OCI-LY1 (cell line): ENCODE measurements at regions not wholly inside any gene's neighbourhood (a gene's known extent, or its start where the extent isn't known, plus 50 kb on each side); places are given as distances from the start of the nearest gene placed in this dataset.

ENCODE experiments used
- H2AFZ ChIP-seq: fragments of 200-600 bp; sonication (generic), shearing (Covaris generic); 2 replicates; pipeline ENCODE4 v1.6.0; 2014; ENCODE audit warnings: antibody characterized with exemption, mild to moderate bottlenecking, low read length
- H3F3A ChIP-seq: fragments of 200-600 bp; sonication (generic), shearing (Covaris generic); 2 replicates; pipeline ENCODE4 v1.6.0; 2014; ENCODE audit warnings: mild to moderate bottlenecking, antibody characterized with exemption, low read length, moderate library complexity; ENCODE audit not compliant: insufficient read depth
- H3K27ac ChIP-seq: fragments of 200-600 bp; sonication (generic); 2 replicates; pipeline ENCODE4 v1.5.1; 2014; ENCODE audit warnings: low read length, mixed run types, mild to moderate bottlenecking, low read depth; ENCODE audit not compliant: poor library complexity, severe bottlenecking
- H3K27me3 ChIP-seq: fragments of 200-600 bp; sonication (generic); 2 replicates; pipeline ENCODE4 v1.6.0; 2014; ENCODE audit warnings: antibody characterized with exemption, mild to moderate bottlenecking, low read length, moderate library complexity; ENCODE audit not compliant: insufficient read depth
- H3K36me3 ChIP-seq: fragments of 200-600 bp; sonication (generic); 2 replicates; pipeline ENCODE4 v1.6.1; 2014; ENCODE audit warnings: mild to moderate bottlenecking, antibody characterized with exemption, low read length, moderate library complexity, mixed read lengths; ENCODE audit not compliant: insufficient read depth
- H3K4me1 ChIP-seq: fragments of 200-600 bp; sonication (generic); 2 replicates; pipeline ENCODE4 v1.5.1; 2014; ENCODE audit warnings: mild to moderate bottlenecking, low read length, moderate library complexity; ENCODE audit not compliant: insufficient read depth, severe bottlenecking
- H3K4me2 ChIP-seq: fragments of 200-600 bp; sonication (generic), shearing (Covaris generic); 2 replicates; pipeline ENCODE4 v1.6.1; 2014; ENCODE audit warnings: low read length
- H3K4me3 ChIP-seq: fragments of 200-600 bp; sonication (generic); 2 replicates; pipeline ENCODE4 v1.5.1; 2014; ENCODE audit warnings: low read length, low read depth, mild to moderate bottlenecking, mixed read lengths; ENCODE audit not compliant: poor library complexity, severe bottlenecking
- H3K79me2 ChIP-seq: fragments of 200-600 bp; shearing (Covaris generic); 2 replicates; pipeline ENCODE4 v1.6.1; 2016; ENCODE audit warnings: mixed run types, low read length, mixed read lengths; ENCODE audit not compliant: insufficient read depth
- H3K9ac ChIP-seq: fragments of 200-600 bp; sonication (generic), shearing (Covaris generic); 2 replicates; pipeline ENCODE4 v1.6.1; 2014; ENCODE audit warnings: mild to moderate bottlenecking, low read length, mixed read lengths
- H3K9me2 ChIP-seq: fragments of 200-600 bp; sonication (generic), shearing (Covaris generic); 2 replicates; pipeline ENCODE4 v1.6.1; 2014; ENCODE audit warnings: low read depth, mild to moderate bottlenecking, low read length, mixed read lengths
- H3K9me3 ChIP-seq: fragments of 200-600 bp; shearing (Covaris generic); 2 replicates; pipeline ENCODE4 v1.6.1; 2014; ENCODE audit warnings: low read length, mixed read lengths
- H4K20me1 ChIP-seq: fragments of 200-600 bp; sonication (generic), shearing (Covaris generic); 2 replicates; pipeline ENCODE4 v1.6.0; 2016; ENCODE audit warnings: mild to moderate bottlenecking, low read length; ENCODE audit not compliant: insufficient read depth
- CTCF ChIP-seq: fragments of 200-600 bp; sonication (generic), shearing (Covaris generic); IDR thresholded peaks from 2 replicates; pipeline ENCODE4 v1.5.1; 2017; ENCODE audit warnings: mild to moderate bottlenecking, antibody characterized with exemption, low read length, moderate library complexity, mixed read lengths
- EZH2 ChIP-seq: fragments of 200-600 bp; sonication (generic), shearing (Covaris generic); IDR thresholded peaks from 2 replicates; pipeline ENCODE4 v1.8.0; 2017; ENCODE audit warnings: borderline replicate concordance, mixed run types, mild to moderate bottlenecking, antibody characterized with exemption, low read length, moderate library complexity, mixed read lengths

GRCh38 chr16:8310323-8310722 lies 280.0 kb downstream of the TMEM114 start:
- no peak for TF ChIP-seq EZH2
- no peak for TF ChIP-seq CTCF
- H3K79me2 ChIP-seq: no peaks in the 10 kb centered on the region

GRCh38 chr16:8305201-8305600 lies 285.1 kb downstream of the TMEM114 start:
- Histone ChIP-seq H3K4me3 (no peak overlapping the region), H2AFZ (no peak overlapping the region), H3K9me3 (no peaks in the 10 kb centered on the region), H3K9ac (no peak overlapping the region), H3K36me3 (no peaks in the 10 kb centered on the region), H3K27me3 (no peaks in the 10 kb centered on the region; the same call in 1 of the 2 replicates), H3K9me2 (no peaks in the 10 kb centered on the region), H3K4me2 (no peak overlapping the region), H4K20me1 (no peaks in the 10 kb centered on the region), H3K4me1 (no peaks in the 10 kb centered on the region), H3K79me2 (no peaks in the 10 kb centered on the region), H3F3A (no peaks in the 10 kb centered on the region), H3K27ac (no peak overlapping the region)
- TF ChIP-seq CTCF: no peak
- no peak for TF ChIP-seq EZH2

More at GRCh38 chr16:8310323-8310722, 280.0 kb downstream of the TMEM114 start:
- H3K4me1 ChIP-seq: no peaks in the 10 kb centered on the region
- H3K9me2 ChIP-seq: no peaks in the 10 kb centered on the region
- no peaks in the 10 kb centered on the region for H4K20me1 ChIP-seq
- H3K36me3 ChIP-seq: no peaks in the 10 kb centered on the region
- H3K27me3 ChIP-seq: no peaks in the 10 kb centered on the region
- no peak overlapping the region for H3K9ac ChIP-seq
- H3F3A ChIP-seq: no peaks in the 10 kb centered on the region
- no peaks in the 10 kb centered on the region for H3K9me3 ChIP-seq
- no peak overlapping the region for H2AFZ ChIP-seq
- H3K4me2 ChIP-seq: no peak overlapping the region
- no peak overlapping the region for H3K27ac ChIP-seq
- H3K4me3 ChIP-seq: no peak overlapping the region

GRCh38 chr16:8299635-8300034 lies 290.7 kb downstream of the TMEM114 start:
- Histone ChIP-seq H3K9me2 (no peaks in the 10 kb centered on the region), H3K9me3 (no peaks in the 10 kb centered on the region), H4K20me1 (no peaks in the 10 kb centered on the region), H3K4me1 (no peaks in the 10 kb centered on the region), H3K27me3 (no peaks in the 10 kb centered on the region; the same call in 1 of the 2 replicates), H3K79me2 (no peaks in the 10 kb centered on the region), H3K4me3 (no peak overlapping the region), H3K27ac (no peak overlapping the region), H3K36me3 (no peaks in the 10 kb centered on the region), H3K4me2 (no peak overlapping the region), H2AFZ (no peak overlapping the region), H3K9ac (no peak overlapping the region), H3F3A (no peaks in the 10 kb centered on the region)
- TF ChIP-seq EZH2: no peak
- no peak for TF ChIP-seq CTCF
